T-helper 2 cell (primary cell): ENCODE measurements at regions not wholly inside any gene's neighbourhood (a gene's known extent, or its start where the extent isn't known, plus 50 kb on each side); places are given as distances from the start of the nearest gene placed in this dataset.
"Not testable (repeated sequence)": the region's sequence is repeated elsewhere in the genome, so short reads cannot be mapped to it uniquely, and the experiment has no call there.

Experiments used
- DNase-seq, 5 experiments: peaks; one replicate each; pipeline versions ENCODE4 v3.0.0 to v3.0.0-alpha.2; 2012 to 2022

DNA sequence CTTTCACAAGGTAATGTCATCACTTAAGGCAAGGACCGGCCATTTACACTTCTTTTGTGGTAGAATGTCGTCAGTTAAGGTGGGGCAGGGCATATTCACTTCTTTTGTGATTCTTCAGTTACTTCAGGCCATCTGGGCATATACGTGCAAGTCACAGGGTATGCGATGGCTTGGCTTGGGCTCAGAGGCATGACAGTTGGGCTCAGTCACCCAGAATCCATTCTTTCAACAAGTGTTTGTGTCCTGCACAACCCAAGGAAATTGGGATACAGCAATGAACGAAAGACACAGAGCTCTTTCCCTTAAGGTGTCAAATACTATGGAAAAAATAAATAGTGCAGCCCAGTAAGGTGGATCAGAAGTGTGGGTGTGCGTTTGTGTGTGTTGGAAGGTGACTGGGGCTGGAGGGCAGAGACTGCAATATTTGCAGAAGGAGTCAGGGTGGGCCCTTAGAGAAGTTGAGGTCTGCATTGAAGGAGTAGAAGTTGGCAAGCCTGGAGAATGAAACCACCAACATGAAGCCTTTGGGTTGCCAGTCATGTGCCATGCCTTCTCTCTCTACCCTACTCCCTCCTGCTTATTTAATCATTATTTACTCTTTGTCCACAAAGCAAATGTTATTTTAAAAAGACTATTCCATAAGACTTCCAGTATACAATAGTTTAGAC, 222.8 kb upstream of the PRKCQ start:
- DNase-seq, result no peak

DNA sequence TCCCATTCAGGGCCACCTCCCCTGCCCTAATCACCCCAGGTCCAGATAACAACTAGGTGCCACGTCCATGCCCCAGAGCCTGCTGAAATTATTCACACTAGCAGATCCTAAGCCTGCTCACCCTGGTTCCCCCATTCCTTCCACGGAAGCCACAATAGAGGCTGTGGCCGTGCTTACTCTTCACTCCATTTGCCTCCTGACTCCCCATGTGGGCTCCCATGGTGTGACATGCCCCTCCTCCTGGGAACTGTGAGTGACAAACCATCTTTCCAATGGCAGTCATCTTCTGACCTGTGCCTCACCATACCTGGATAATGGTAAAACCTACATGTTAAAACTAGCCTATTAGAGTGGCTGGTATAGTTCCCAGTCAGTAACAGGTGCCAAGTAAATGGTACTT, 216.2 kb upstream of the PRKCQ start:
- no peak for DNase-seq

DNA sequence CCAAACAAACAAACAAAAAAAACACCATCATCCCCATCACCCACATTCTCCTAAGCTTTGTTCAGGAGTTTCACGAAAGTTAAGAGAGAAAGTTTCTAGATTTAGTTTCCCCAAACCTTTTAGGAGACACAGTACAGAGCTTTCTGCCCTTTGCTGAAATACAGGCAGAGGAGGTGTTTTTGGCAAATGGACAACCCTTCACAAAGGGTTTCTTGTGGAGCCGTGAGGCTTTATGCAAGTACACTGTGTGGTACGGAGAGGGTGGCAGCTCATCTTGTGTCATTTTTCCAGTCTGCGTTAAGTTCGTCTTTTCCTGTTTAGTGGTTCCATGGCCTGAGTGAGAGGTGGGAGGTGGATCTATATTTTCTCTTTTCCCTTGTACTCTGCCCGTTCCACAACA, 215.5 kb upstream of the PRKCQ start:
- no peak for DNase-seq

DNA sequence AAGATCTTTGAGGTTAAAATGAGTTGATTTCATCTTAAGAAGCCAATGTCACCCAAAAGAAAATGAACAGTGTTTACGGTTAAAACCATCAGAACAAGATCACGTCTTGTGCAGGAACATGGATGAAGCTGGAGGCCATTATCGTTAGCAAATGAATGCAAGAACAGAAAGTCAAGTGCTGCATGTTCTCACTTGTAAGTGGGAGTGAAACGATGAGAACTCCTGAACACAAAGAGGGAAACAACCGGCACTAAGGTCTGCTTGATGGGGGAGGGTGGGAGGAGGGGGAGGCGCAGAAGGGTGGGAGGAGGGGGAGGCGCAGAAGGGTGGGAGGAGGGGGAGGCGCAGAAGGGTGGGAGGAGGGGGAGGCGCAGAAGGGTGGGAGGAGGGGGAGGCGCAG, 214.8 kb upstream of the PRKCQ start:
- not testable (repeated sequence) for DNase-seq

DNA sequence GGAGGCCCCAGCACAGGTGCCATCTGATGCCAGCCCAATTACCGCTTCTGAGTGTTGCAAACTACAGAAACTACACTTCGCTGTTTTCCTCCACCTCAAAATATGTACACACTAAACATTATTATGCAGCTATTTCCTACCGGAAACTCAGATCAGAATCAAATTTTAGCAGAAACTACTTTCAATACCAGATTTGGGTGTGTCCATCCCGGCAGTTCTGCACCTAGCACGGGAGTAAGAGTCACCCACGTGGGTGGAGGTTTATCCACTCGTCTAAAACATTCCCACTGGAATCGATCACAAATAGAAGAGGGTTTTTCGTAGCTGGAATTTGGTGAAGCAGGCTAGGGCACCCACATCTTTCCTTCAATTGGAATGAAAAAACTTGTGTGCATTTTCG, 214.4 kb upstream of the PRKCQ start:
- no peak for DNase-seq

DNA sequence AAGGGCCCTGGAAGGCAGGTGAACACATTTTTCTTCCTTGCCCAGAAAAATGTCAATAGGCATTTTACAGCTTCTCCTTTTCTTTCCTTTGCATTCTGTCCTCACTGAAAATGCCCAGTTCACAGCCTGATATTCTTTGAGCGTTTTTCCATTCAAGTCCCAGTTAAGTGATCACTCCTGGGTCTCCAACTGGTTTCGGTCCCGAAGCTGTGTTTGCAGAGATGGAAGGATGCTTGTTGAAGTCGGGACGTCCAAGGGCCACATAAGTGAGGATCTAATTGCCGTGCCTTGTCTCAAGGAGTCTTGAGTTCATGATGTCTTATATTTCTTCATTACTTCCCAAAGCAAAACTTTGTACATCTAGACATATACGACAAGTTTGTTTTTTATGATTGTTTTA, 208.7 kb upstream of the PRKCQ start:
- no peak for DNase-seq

DNA sequence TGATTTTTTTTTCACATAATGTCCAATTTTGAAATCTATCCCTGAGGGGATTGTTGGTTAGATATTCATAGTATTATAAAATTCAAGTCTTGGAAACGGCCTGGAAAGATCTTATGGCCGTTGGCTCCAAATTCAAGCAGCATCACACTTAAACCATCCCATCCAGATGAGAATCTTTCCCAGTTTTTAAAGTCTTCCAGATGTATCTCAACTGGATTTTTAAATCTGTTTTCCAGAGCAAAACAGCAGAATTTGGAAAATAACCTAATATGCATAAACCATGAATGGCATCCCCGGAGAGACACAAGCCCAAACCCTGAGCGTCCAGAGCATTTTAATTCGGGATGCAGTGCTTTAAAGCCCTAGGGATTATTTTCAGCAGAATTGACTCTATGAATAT, 208.2 kb upstream of the PRKCQ start:
- DNase-seq, result no peak

DNA sequence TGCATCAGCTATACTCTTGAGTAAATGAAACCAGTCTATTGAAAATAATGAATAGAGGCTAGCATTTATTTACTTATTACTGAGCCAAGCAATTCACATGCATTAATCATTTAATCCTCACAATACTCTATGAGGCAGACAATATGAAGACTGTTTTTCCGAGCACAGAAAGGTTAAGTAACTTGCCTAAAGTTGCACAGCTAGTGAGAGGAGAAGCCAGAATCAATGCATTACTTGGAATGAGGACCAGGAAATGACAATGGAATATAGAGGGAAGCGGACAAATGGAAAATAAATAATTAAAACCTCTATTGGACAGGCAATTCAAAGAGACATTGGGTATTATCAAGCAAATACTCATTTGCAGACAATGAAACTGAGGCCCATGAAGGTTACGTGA, 207.6 kb upstream of the PRKCQ start:
- DNase-seq, result no peak

DNA sequence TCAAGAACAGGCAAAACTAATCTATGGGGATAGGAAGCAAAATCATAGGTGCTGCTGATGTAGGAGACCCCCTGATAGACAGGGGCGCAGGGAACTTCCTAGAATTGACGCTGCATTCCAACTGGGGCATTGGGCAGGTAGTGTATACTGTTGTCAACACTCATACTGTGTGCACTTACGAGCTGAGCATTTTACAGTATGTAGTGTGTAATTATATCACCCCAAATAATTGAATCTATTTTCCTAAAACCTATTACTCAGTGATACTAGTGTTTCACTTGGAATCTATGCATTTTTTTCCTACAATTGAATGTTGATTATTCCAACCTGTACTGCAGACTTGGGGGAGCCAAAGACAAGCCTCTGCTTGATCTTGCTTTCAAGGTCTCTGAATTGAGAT, 207.0 kb upstream of the PRKCQ start:
- no peak for DNase-seq

DNA sequence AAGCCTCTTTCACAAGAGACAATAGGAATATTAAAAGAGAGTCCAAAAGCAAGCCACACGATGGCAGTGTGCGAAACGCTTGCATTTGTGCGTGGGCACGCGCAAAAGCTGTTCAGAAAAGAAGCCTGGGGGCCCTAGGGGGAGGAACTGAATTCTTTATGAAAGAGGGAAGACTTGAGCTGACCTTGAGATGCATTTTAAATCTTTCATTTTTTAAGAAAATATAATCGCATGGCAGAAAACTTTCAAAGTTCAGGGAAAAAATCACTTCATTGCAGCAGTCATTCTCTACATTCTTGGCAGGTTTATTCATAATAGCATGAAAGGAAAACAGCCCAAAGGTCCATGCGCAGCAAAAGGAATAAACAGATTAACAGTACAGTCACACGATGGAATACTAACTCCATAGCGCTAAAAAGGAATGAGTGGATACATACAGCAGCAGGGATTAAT, 206.5 kb upstream of the PRKCQ start:
- no peak for DNase-seq

DNA sequence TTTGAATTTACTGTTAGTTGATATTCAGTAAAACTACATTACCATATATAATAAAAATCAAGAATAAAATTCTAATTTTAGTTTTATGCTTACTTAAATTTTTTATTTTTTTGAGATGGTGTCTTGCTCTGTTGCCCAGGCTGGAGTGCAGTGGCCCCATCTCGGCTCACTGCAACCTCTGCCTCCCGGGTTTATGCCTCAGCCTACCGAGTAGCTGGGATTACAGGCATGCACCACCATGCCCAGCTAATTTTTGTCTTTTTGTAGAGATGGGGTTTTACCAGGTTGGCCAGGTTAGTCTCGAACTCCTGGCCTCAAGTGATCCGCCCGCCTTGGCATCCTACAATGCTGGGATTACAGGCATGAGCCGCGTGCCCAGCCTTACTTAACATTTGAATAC, 204.4 kb upstream of the PRKCQ start:
- DNase-seq, result not testable (repeated sequence)

DNA sequence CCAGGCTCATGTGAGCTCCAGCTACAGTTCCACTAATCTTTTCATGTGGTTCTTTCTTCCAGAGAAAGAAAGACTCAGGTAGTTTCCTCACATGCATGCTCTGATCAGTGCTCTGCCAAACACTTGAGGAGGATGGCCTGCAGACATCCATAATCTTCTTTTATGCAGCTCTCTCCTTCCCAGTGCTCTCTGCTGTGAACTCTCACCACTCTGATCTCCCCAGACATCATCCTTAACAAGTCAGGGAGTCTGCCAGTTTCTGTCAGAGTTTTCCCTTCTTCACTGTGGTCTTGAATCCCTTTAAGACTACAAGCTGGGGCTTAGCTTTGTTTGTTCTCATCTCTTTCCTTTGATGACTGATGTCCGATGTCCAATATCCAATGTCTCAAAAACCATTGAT, 203.4 kb upstream of the PRKCQ start:
- no peak for DNase-seq

DNA sequence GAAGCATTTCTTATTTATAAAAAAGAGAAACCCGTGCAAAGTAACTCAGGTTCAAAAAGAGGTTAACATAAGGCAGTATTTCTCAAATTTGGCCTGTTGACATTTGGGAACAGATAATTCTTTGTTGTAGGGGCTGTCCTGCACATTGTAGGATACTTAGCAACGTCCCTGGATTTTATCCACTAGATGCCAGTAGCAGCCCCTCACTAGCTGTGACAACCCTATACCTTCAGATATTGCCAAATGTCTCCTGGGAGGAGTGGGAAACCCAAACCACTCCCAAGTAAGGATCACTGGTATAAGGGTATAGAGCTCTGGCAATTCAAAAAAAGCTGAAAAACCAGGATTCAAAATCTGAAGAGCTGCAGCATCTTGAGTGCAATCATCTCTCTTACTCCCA, 202.3 kb upstream of the PRKCQ start:
- DNase-seq, result no peak

DNA sequence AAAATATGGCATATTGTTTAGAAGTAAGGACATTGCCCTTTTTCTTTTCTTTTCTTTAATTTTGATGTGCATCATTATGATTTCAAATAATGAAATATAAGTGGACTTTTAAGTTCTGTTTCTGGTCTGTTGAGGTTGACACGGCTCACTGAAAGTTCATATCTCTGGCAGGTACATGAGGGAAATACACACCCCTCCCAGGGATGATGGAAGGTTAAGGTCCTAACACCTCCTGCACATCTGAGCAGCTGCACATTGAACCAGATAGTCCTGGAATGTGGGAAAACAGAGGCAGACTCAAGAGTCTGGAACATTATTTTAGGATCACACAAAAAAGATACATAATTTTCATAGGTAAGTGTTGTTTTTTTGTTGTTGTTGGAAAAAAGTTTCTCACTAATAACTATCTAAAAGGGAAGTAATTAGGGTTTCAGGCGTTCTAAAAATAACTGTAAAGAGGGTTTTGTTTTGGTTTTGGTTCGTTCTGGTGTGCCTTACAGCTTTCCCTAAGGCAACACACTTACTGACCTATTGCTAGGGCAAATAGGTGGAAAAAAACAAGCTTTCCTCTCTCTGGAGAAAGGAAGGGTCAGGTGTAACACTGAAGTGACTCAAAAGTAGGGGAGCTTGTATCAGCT, 201.2 kb upstream of the PRKCQ start:
- DNase-seq, result no peak

DNA sequence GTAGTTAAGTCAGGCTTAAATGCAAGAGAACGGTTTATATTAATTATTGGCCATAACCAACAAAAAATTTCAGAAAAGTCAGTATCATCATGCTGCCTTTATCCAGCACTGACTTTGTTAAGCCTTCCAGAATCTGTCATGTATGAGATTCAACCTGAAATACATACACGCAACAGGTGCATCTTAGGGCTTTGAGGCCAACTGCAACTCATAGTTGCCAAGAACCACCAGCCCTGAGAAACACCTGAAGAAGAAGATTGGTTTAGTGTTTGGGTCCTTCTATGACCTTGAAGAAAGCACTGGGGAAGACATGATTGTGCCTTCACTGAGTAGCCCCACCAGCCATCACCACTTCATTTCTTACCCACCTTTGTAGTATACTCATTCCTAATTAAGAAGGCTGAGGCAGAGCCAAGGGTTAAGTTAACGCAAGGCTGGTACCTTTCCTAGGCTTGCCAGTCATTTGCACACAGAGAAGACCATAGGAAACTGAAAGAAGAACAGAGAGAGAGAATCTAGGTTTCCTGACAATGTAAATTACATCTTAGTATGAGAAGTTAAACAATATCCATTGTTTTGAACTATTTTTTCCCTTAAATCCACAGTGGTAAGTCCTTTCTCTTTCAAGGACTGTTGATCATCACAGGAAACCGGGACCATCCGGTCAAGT, 200.1 kb upstream of the PRKCQ start:
- DNase-seq, result no peak

DNA sequence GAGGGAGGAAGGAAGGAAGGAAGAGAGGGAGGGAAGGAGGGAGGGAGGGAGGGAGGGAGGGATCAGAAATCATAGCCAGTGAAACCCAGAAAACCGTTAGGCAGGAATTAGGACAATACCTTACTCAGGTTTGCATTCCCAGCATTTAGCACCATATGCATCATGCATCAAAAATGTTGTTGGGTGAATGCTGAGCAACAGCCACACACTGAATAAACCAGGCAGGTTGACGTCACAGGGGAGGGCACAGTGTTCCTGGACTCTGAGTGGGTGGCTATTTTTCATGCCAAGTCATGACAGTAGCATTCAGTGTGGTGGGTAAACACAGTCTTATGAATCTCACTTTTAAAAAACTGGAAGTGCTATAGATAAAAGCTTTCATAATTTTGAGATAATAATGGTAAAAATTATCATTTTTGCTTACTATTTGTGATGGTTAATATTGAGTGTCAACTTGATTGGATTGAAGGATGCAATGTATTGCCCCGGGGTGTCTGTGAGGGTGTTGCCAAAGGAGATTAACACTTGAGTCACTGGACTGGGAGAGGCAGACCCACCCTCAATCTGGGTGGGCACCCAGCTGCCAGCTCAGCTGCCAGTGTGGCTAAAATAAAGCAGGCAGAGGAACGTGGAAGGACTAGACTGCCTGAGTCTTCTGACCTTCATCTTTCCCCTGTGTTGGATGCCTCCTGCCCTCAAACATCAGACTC, 199.1 kb upstream of the PRKCQ start:
- DNase-seq, result no peak

DNA sequence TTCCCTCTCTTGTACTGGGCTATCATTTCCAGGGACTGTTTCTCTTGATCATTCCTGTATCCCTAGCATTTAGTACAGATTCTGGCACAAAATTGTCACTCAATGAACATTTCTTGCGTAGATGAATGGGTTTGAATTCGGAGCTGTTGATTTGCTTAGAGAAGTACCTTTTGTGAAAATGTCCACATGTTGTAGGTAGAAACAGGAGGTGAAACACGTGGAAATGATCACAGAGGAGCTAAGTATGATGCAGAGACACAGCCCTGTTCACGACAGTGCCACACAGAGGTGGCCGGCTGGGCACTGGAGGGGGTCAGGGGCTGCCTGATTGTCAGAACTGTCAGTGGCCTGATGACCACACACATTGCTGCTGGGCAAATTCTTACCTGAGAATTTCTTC, 196.1 kb upstream of the PRKCQ start:
- DNase-seq, result no peak

DNA sequence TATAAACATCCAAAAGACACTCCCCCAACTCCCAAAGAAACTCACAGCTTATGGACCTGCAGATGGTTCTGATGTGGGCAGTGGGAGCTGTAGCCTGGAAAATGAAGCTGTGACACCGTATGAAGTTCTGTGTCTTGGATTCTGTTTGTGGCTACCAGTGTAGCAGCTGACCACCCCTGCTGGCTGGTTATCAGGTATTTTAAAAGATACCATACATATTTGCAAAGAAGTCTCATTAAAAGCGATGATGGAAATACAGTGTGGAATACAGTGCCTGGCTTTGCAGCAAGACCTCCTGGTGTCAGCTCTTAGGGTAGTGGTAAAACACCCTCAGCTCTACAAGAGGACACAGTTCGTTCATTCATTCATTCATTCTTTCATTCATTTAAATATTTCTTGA, 194.3 kb upstream of the PRKCQ start:
- no peak for DNase-seq

DNA sequence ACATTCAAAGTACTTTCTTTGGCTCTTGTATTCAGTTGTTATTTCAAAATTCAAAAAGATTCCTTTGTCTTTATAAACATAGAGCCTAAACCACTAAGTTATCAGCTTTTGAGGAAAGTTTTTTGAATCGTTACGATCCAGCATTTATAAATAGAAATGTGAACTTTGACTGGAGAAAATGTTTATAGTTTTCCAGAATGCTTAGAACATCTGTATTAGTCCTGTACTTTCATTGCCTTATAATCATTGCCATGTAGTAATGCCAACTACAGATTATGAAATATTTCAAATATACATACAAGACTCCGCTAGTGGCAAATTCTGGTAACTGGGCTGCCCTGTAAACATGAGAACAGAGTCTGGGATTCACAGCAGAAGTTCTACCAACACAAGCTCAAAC, 191.3 kb upstream of the PRKCQ start:
- no peak for DNase-seq

DNA sequence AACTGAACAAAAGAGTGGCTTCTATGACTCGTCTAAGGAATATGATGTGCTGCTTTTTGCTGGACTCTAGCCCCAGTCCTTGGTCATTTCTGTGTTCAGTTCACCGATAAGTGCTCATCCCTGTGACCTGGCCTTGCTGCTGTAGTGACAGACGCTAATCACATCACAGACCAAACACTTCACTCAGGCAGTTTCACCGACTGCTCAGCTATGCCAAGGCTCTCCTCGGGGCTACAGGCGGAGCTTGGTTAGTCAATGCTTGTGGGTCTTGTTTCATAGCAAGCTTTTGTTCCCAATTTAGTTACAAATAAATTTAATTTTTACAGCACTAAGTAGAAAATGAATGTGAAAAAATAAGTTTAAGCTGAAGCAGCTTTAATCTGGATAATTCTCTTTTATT, 190.8 kb upstream of the PRKCQ start:
- DNase-seq, result no peak

DNA sequence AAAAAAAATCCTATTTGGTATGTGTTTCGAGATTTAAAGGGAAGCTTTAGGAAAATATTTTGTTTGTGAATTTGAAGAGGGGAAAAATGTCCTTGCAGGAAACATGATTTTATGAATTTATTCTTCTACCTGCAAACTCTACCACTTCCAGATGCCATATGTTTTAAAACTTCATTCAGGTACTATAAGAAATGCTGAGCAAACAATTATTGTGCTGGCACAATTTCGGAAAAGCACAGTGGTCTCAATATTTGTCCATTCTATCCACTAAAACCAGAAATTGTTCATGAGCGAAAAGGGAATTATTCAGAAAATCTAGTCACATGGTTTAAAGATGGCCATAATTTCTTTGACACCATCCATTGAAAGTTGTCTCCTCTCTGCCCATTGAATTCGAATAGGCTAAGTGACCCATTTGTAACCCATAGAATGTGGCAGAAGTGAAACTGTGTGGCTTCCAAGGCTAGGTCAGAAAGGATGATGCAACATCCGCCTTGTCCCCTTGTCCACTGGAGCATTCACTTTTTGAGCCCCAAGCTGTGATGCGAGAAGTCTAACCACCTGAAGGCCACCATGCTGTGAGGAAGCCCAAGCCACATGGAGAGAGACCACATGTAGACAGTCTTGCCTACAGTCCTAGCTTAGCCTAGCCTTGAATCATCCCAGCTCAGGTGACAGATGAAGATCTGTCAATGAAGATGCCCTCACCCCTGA, 189.8 kb upstream of the PRKCQ start:
- DNase-seq, result no peak

DNA sequence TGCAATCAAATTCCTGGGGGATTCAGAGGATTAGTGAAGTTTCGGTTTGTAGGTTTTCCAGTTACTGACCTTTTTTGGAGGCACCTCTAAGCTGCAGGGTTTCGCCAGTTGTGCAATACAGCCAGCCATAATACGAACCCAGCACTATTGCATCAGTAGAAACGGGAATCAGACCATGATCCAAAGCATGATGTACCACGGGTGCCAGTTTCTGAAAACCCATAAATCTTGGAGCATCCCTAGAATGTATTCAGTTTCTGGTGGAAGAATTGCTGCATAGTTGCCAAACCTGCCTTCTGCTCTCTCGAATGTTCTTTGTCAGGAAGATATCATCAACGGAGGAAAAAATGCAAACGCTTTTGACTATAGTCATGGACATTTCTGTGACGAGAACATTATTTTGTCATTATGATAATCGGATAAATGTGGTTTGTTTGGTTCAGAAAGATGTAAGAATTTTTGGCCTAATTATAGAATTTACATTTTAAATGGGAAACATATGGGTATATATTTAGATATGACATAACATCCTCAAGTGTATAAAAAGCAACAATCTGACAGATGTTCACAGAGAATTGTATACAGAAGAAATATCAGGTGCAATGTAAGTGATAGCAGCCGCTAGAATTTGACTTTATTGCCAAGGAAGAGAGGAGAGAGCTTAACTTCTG, 186.2 kb upstream of the PRKCQ start:
- no peak for DNase-seq

DNA sequence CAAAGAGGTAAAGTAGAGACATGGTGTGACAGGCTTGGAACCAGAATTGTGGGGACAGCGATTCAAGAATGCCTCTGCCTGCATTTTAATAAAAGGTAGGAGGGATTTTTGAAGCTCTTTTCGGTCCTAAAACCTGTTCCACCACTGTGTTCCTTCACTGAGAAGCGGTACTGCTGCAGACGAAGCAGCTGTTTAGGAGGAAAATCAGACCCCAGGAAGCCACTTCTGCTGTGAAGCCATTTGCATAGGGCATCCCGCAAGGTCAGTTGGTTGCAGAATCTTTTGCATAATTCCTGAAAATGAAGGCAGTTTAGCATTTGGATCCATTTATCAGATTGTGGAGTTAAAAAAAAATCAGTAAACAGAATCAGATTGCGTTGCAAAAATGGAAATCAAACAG, 183.3 kb upstream of the PRKCQ start:
- no peak for DNase-seq
